NCI-H1092 treated with DMSO at 0.1 percent for 48 hours (cell line): ENCODE measurements at regions not wholly inside any gene's neighbourhood (a gene's known extent, or its start where the extent isn't known, plus 50 kb on each side); places are given as distances from the start of the nearest gene placed in this dataset.
A peak's percentile ranks its signal among the peaks of the same experiment; 100 is the strongest.

Source experiments
- DNase-seq: peaks from one replicate; lab custom pipeline; 2025; lab: John Stamatoyannopoulos, UW

- no peak for DNase-seq
Observed at GRCh38 chr1:224486801-224487583, 52.4 kb upstream of the WDR26 start.

- no peak for DNase-seq
Observed at GRCh38 chr1:224488806-224489499, 54.4 kb upstream of the WDR26 start.

- DNase-seq, result no peak
Observed at GRCh38 chr1:224489534-224490365, 55.2 kb upstream of the WDR26 start.

GRCh38 chr1:224490549-224491537, 56.2 kb upstream of the WDR26 start:
- no peak for DNase-seq

- DNase-seq, result no peak
Observed at GRCh38 chr1:224492015-224492414, 57.4 kb upstream of the WDR26 start.

- no peak for DNase-seq
Observed at GRCh38 chr1:224492632-224493031, 58.0 kb upstream of the WDR26 start.

- DNase-seq, result no peak
Observed at GRCh38 chr1:224493269-224493668, 58.7 kb upstream of the WDR26 start.

GRCh38 chr1:224494343-224494742, 59.7 kb upstream of the WDR26 start:
- no peak for DNase-seq

- DNase-seq, result no peak
Observed at GRCh38 chr1:224495866-224496265, 61.3 kb upstream of the WDR26 start.

GRCh38 chr1:224496826-224497225, 62.2 kb upstream of the WDR26 start:
- DNase-seq, result no peak

- DNase-seq, result no peak
Observed at GRCh38 chr1:224497714-224498573, 63.3 kb upstream of the WDR26 start.

- DNase-seq, result no peak
Observed at GRCh38 chr1:224498574-224499170, 64.1 kb upstream of the WDR26 start.

GRCh38 chr1:224499204-224499603, 64.6 kb upstream of the WDR26 start:
- DNase-seq, result no peak

GRCh38 chr1:224500796-224501195, 66.2 kb upstream of the WDR26 start:
- peak; percentile 19 for DNase-seq

GRCh38 chr1:224501836-224502235, 67.2 kb upstream of the WDR26 start:
- DNase-seq, result no peak

- peak; percentile 90 for DNase-seq
Observed at GRCh38 chr1:224502459-224503160, 68.0 kb upstream of the WDR26 start.

- peak; percentile 97 for DNase-seq
Observed at GRCh38 chr1:224503161-224504118, 68.8 kb upstream of the WDR26 start.
